ENCODE measurements at regions not wholly inside any gene's neighbourhood (a gene's known extent, or its start where the extent isn't known, plus 50 kb on each side); places are given as distances from the start of the nearest gene placed in this dataset.

- no peak for TF ChIP-seq RFX5 (IDR thresholded peaks at IDR 0.05; ENCODE audit: low read depth, low read length)
- no peak for TF ChIP-seq REST (IDR thresholded peaks at IDR 0.05; ENCODE audit: low read depth, low read length)
- TF ChIP-seq SMC3 (IDR thresholded peaks at IDR 0.05; ENCODE audit: borderline replicate concordance, low read length): no peak
- no peak for TF ChIP-seq POLR2A (IDR thresholded peaks at IDR 0.05; ENCODE audit: low read depth, low read length)
- no peak for TF ChIP-seq CTCF (IDR thresholded peaks at IDR 0.05 in 2 of 3, conservative IDR thresholded peaks at IDR 0.05 in 1 of 3; ENCODE audit: control insufficient read depth in 2 of 3, extremely low read depth in 1 of 3, insufficient read depth in 1 of 3, low read depth in 3 of 3, low read length in 3 of 3)
- no peak for TF ChIP-seq SMAD1 (IDR thresholded peaks at IDR 0.05; ENCODE audit: low read depth, partially characterized antibody)
- no peak for TF ChIP-seq BCL3 (IDR thresholded peaks at IDR 0.05; ENCODE audit: borderline replicate concordance, insufficient read depth, low read depth, low read length, poor library complexity, severe bottlenecking)
- TF ChIP-seq GABPA (IDR thresholded peaks at IDR 0.05; ENCODE audit: low read depth): no peak
- no peak for TF ChIP-seq ZBTB33 (IDR thresholded peaks at IDR 0.05)
- TF ChIP-seq EGR1 (IDR thresholded peaks at IDR 0.05; ENCODE audit: borderline replicate concordance in 1 of 2, low read depth in 2 of 2, low read length in 2 of 2): no peak
- TF ChIP-seq JUNB (IDR thresholded peaks at IDR 0.05): no peak
Measured at GRCh38 chr9:100813871-100814270, 214.7 kb upstream of the PLPPR1 start.
